Suprapubic skin (tissue), 3 donors: ENCODE measurements at regions not wholly inside any gene's neighbourhood (a gene's known extent, or its start where the extent isn't known, plus 50 kb on each side); places are given as distances from the start of the nearest gene placed in this dataset.

Source experiments
- CTCF ChIP-seq, 2 donors: fragments of 200-600 bp in 1 of 2; fragments of 450-650 bp in 1 of 2; sonication (generic) in 1 of 2; IDR thresholded peaks; one replicate each; pipeline ENCODE4 v1.5.1; 2016 to 2019; ENCODE audit warnings: antibody characterized with exemption in 2 of 2, mild to moderate bottlenecking in 1 of 2, moderate library complexity in 1 of 2
- POLR2AphosphoS5 ChIP-seq, 3 donors: sonication (generic); formaldehyde crosslinking; IDR thresholded peaks; one replicate each; pipeline ENCODE4 v1.6.1; 2017; ENCODE audit warnings: antibody characterized with exemption in 3 of 3

GRCh38 chr2:75808793-75809535 is 98.2 kb upstream of the GCFC2 start:
- no peak for TF ChIP-seq CTCF (IDR thresholded peaks at IDR 0.05)
- no peak for TF ChIP-seq POLR2AphosphoS5 (IDR thresholded peaks at IDR 0.05)
